ENCODE measurements at regions not wholly inside any gene's neighbourhood (a gene's known extent, or its start where the extent isn't known, plus 50 kb on each side); places are given as distances from the start of the nearest gene placed in this dataset.

GRCh38 chr6:56378507-56378906 lies 131.1 kb upstream of the COL21A1 start:
- no TSS peak for BruUV-seq (replicated peaks)
- Histone ChIP-seq H3K18ac (ENCODE audit: low read depth, low read length) (no peak overlapping the region), H2BK120ac (ENCODE audit: low read depth, low read length) (no peak overlapping the region), H3K9me1 (ENCODE audit: insufficient read depth, low read length) (peaks cover 3% of the 10 kb centered on the region; the same call in 1 of the 2 replicates), H4K8ac (ENCODE audit: low read depth in 2 of 2, low read length in 2 of 2) (no peak overlapping the region), H3K27me3 (ENCODE audit: control insufficient read depth, insufficient read depth, low read length) (no peaks in the 10 kb centered on the region), H4K91ac (ENCODE audit: insufficient read depth, low read depth, low read length) (no peak overlapping the region), H3K36me3 (ENCODE audit: control insufficient read depth, insufficient read depth, low read length) (no peaks in the 10 kb centered on the region), H4K20me1 (ENCODE audit: insufficient read depth, low read length) (0 out of 2 replicates have a peak, but pooled peaks cover 2% of the 10 kb centered on the region), H3K4me1 (ENCODE audit: control insufficient read depth, insufficient read depth, low read length) (peaks cover 4% of the 10 kb centered on the region), H2BK15ac (ENCODE audit: low read depth, low read length) (no peak overlapping the region), H3K56ac (ENCODE audit: extremely low read depth, insufficient read depth, low read length) (no peak overlapping the region), H3K9me3 (ENCODE audit: control insufficient read depth, insufficient read depth, low read length) (no peaks in the 10 kb centered on the region), H3K79me1 (ENCODE audit: low read depth in 1 of 2, low read length in 2 of 2) (no peaks in the 10 kb centered on the region), H2AK5ac (ENCODE audit: low read depth, low read length) (no peak overlapping the region), H3K4ac (ENCODE audit: low read depth, low read length) (no peak overlapping the region), H3K14ac (replicated peaks; ENCODE audit: low read depth, low read length) (no peak overlapping the region), H3K23ac (ENCODE audit: low read depth, low read length) (no peak overlapping the region), H2BK5ac (ENCODE audit: low read depth, low read length, poor library complexity, severe bottlenecking) (no peak overlapping the region), H2BK20ac (ENCODE audit: low read depth, low read length) (no peak overlapping the region), H4K5ac (ENCODE audit: low read depth, low read length) (no peak overlapping the region), H2AK9ac (replicated peaks; ENCODE audit: low read depth, low read length, poor library complexity) (no peak overlapping the region), H3K4me3 (ENCODE audit: insufficient read depth, low read depth, low read length) (no peak overlapping the region), H2AFZ (replicated peaks; ENCODE audit: low read length, poor library complexity) (no peak overlapping the region), H3K9ac (ENCODE audit: low read depth, low read length) (no peak overlapping the region), H3K4me2 (ENCODE audit: low read depth, low read length) (no peak overlapping the region), H3K27ac (ENCODE audit: insufficient read depth, low read length) (no peak overlapping the region)
- 100% methylated on average over 1 of the region's 4 CpGs; no CpG with 5 or more reads in 1 of the 2 experiments for WGBS, 2 experiments (ENCODE audit: extremely low coverage in 2 of 2, insufficient read length in 1 of 2)
- in situ Hi-C loops (cut with MboI; ENCODE audit: low sequenced_read_pairs): no loop called here
- intact Hi-C loops (cut with micrococcal nuclease): loop anchor here (5.0 kb wide), 1 partner anchor 39 kb away; no protein-coding TSS in a partner anchor
- dilution Hi-C loops (cut with HindIII; ENCODE audit: low sequenced_read_pairs, unreplicated experiment): no loop called here
- ChIA-PET CTCF (no interaction called here), POLR2A (ENCODE audit: unreplicated experiment) (no interaction called here)
- TF ChIP-seq MAZ (IDR thresholded peaks at IDR 0.05; ENCODE audit: borderline replicate concordance, low read depth, low read length) (no peak), CEBPB (IDR thresholded peaks at IDR 0.05; ENCODE audit: low read depth, low read length) (no peak), ELK1 (IDR thresholded peaks at IDR 0.05; ENCODE audit: borderline replicate concordance, low read depth, low read length) (no peak), RCOR1 (IDR thresholded peaks at IDR 0.05; ENCODE audit: insufficient replicate concordance, low read length) (no peak), MAFK (IDR thresholded peaks at IDR 0.05; ENCODE audit: low read depth, low read length) (no peak)
- no peak for ATAC-seq (ENCODE audit: low read depth)
- DNase-seq: no peak

All from IMR-90 (cell line).